ENCODE measurements at regions not wholly inside any gene's neighbourhood (a gene's known extent, or its start where the extent isn't known, plus 50 kb on each side); places are given as distances from the start of the nearest gene placed in this dataset.

GRCh38 chr2:75289771-75290170, 90.5 kb upstream of the TACR1 start:
- TF ChIP-seq CTCF (IDR thresholded peaks at IDR 0.05; ENCODE audit: low read length) = no peak
- no peak for TF ChIP-seq EZH2 (optimal IDR thresholded peaks at IDR 0.05; ENCODE audit: low read depth, low read length)
